ENCODE measurements at regions not wholly inside any gene's neighbourhood (a gene's known extent, or its start where the extent isn't known, plus 50 kb on each side); places are given as distances from the start of the nearest gene placed in this dataset.

GRCh38 chr5:135158982-135159381 lies 125.0 kb upstream of the PITX1 start:
- TF ChIP-seq POLR2A (IDR thresholded peaks at IDR 0.05) (no peak), CTCF (IDR thresholded peaks at IDR 0.05) (no peak), EP300 (IDR thresholded peaks at IDR 0.05) (no peak), POLR2AphosphoS5 (IDR thresholded peaks at IDR 0.05) (no peak)
